K562 (cell line): ENCODE measurements at regions not wholly inside any gene's neighbourhood (a gene's known extent, or its start where the extent isn't known, plus 50 kb on each side); places are given as distances from the start of the nearest gene placed in this dataset.

Source experiments
- ATAC-seq: fragments of 200-7000 bp; cut with Tn5 transposase; 3 replicates; pipeline ENCODE4 v1.9.1; 2020; ENCODE audit warnings: moderate library complexity
- BruUV-seq: library from RNA; stranded (reverse); fragments of 400-500 nt; replicated peaks from 2 replicates; lab custom pipeline; 2021; lab: Mats Ljungman, UMichigan
- CTCF ChIA-PET: fragments of 300-600 bp; formaldehyde crosslinking; extraction: SDS; loops from one replicate; lab custom pipeline; 2021; ENCODE audit warnings: low intra/inter-chr PET ratio; lab: Yijun Ruan, JAX
- POLR2A ChIA-PET: fragments of 300-600, 350-650 bp; sonication (Branson Sonifier 250); formaldehyde crosslinking; extraction: SDS; loops from one replicate; lab custom pipeline; 2021; ENCODE audit warnings: antibody characterized with exemption, inconsistent platforms; lab: Yijun Ruan, JAX
- DNase-seq, 4 experiments: peaks; one replicate each; pipeline versions ENCODE4 v3.0.0 to v3.0.0-alpha.2; 2011 to 2018; ENCODE audit warnings: low spot score in 3 of 4, mixed read lengths in 3 of 4; ENCODE audit errors: extremely low read depth in 1 of 4
- FAIRE-seq: peaks from 2 replicates; lab custom pipeline; 2011; peaks lifted over from hg19 to GRCh38; lab: Jason Lieb, UNC
- H2AFZ ChIP-seq: 2 replicates; pipeline ENCODE4 v1.6.0; 2011; ENCODE audit warnings: low read depth, low read length, control low read depth, inconsistent platforms
- H3K27ac ChIP-seq: fragments of 200-600 bp; 3 replicates; pipeline ENCODE4 v1.8.0; 2011; ENCODE audit warnings: low read depth, mild to moderate bottlenecking, control low read depth, inconsistent platforms, low read length, moderate library complexity, mixed read lengths; ENCODE audit errors: extremely low read depth
- H3K27me3 ChIP-seq, 2 experiments: fragments of 300-600 bp in 1 of 2; 2 replicates in 1 of 2; 3 replicates in 1 of 2; pipeline versions ENCODE4 v1.6.0 to v1.8.0; 2011; ENCODE audit warnings: inconsistent platforms in 2 of 2, low read length in 2 of 2, mild to moderate bottlenecking in 1 of 2, mixed read lengths in 1 of 2, moderate library complexity in 1 of 2; ENCODE audit not compliant: control insufficient read depth in 2 of 2, insufficient read depth in 2 of 2
- H3K36me3 ChIP-seq: fragments of 300-600 bp; 3 replicates; pipeline ENCODE4 v1.8.0; 2011; ENCODE audit warnings: mild to moderate bottlenecking, low read length, inconsistent platforms; ENCODE audit not compliant: control insufficient read depth, insufficient read depth
- H3K4me1 ChIP-seq, 2 experiments: fragments of 200-600 bp in 1 of 2; replicated peaks in 1 of 2; 2 replicates in 1 of 2; 3 replicates in 1 of 2; pipeline versions ENCODE4 v1.5.1 to v1.8.0; 2011; ENCODE audit warnings: inconsistent platforms in 2 of 2, low read length in 2 of 2, mild to moderate bottlenecking in 1 of 2, mixed read lengths in 1 of 2, moderate library complexity in 1 of 2; ENCODE audit not compliant: control insufficient read depth in 2 of 2, insufficient read depth in 2 of 2
- H3K4me2 ChIP-seq: 2 replicates; pipeline ENCODE4 v1.6.1; 2011; ENCODE audit warnings: low read length, control low read depth, inconsistent platforms, mixed read lengths; ENCODE audit not compliant: insufficient read depth
- H3K4me3 ChIP-seq: fragments of 200-600 bp; sonication (generic), shearing (Covaris generic); 2 replicates; pipeline ENCODE4 v1.5.1; 2016; ENCODE audit warnings: control low read depth, inconsistent platforms
- H3K79me2 ChIP-seq: fragments of 200-600 bp; 3 replicates; pipeline ENCODE4 v1.8.0; 2011; ENCODE audit warnings: low read length, inconsistent platforms; ENCODE audit not compliant: control insufficient read depth, insufficient read depth
- H3K9ac ChIP-seq, 2 experiments: 2 replicates each; pipeline versions ENCODE4 v1.6.0 to v1.6.1; 2011; ENCODE audit warnings: low read depth in 2 of 2, low read length in 2 of 2, control low read depth in 1 of 2, inconsistent platforms in 1 of 2, mild to moderate bottlenecking in 1 of 2, mixed read lengths in 1 of 2; ENCODE audit not compliant: insufficient read depth in 1 of 2
- H3K9me1 ChIP-seq: one replicate; pipeline ENCODE4 v1.6.0; 2011; ENCODE audit warnings: inconsistent platforms, mild to moderate bottlenecking, low read length, moderate library complexity; ENCODE audit not compliant: control insufficient read depth, insufficient read depth
- H3K9me3 ChIP-seq: replicated peaks from 2 replicates; pipeline ENCODE4 v1.5.1; 2011; ENCODE audit warnings: low read depth, low read length, inconsistent platforms; ENCODE audit not compliant: control insufficient read depth, insufficient read depth
- H4K20me1 ChIP-seq: replicated peaks from 2 replicates; pipeline ENCODE4 v1.6.1; 2011; ENCODE audit warnings: low read length, inconsistent platforms, mixed read lengths; ENCODE audit not compliant: control insufficient read depth, insufficient read depth
- NFIC ChIP-seq: fragments of 450-650 bp; IDR thresholded peaks from 2 replicates; pipeline ENCODE4 v1.6.1; 2017; ENCODE audit warnings: mild to moderate bottlenecking, inconsistent platforms
- ZNF143 ChIP-seq: sonication (generic); formaldehyde crosslinking; IDR thresholded peaks from 2 replicates; pipeline ENCODE4 v1.9.0; 2022; ENCODE audit warnings: mild to moderate bottlenecking, missing genetic modification reagents
- ZNF197 ChIP-seq: fragments of 200-800 bp; sonication (Bioruptor generic); IDR thresholded peaks from 2 replicates; pipeline ENCODE4 v1.6.1; 2016; ENCODE audit warnings: low read depth, missing genetic modification characterization, missing compliant biosample characterization
- WGBS: fragments of 100-300 bp; shearing (Covaris generic); methylation state at CpG from one replicate; pipeline ENCODE4 v1.1.6; 2016; ENCODE audit warnings: low coverage, mixed read lengths; ENCODE audit not compliant: insufficient coverage; ENCODE audit errors: missing lambda C conversion rate; 5-methylcytosine and 5-hydroxymethylcytosine counted together
- in situ Hi-C: fragments of 300-500 bp; cut with MboI; formaldehyde crosslinking; loops from 4 replicates; pipeline ENCODE4 v1.15.0; 2018; ENCODE audit warnings: inconsistent platforms, mixed read lengths
- intact Hi-C: fragments of 100-400 bp; cut with micrococcal nuclease; formaldehyde crosslinking; loops from 2 replicates; pipeline ENCODE4 v1.14.2; 2022

DNA sequence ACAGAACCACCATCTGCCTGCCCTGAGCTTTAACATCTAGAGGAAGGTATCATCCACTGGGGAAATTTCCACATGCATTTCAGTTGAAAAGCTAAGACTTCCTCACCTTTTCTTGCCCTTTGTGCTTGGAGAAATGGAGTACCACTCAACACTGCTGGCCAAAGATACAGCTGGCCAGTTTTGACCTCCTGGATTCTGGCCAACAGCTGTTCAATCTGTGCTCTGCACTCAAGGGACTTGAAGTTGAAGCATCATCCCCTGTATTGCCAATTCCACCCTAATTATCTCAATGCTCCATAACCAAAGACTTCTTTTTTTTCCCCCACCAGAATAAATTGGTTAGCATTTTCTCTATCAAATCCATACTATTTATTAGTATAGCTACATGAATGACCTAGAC, 70.4 kb upstream of the PRDM9 start:
- ChIA-PET CTCF (no interaction called here), POLR2A (no interaction called here)
- DNase-seq: no peak
- Histone ChIP-seq H4K20me1 (no peaks in the 10 kb centered on the region), H3K4me3 (no peak overlapping the region), H3K4me2 (no peak overlapping the region), H3K79me2 (no peaks in the 10 kb centered on the region), H3K9me3 (no peaks in the 10 kb centered on the region), H3K36me3 (no peaks in the 10 kb centered on the region), H2AFZ (no peak overlapping the region), H3K9me1 (no peaks in the 10 kb centered on the region), H3K27me3 (no peaks in the 10 kb centered on the region), H3K27ac (no peak overlapping the region), H3K4me1 (no peaks in the 10 kb centered on the region), H3K9ac (no peak overlapping the region)
- TF ChIP-seq ZNF143: no peak
- BruUV-seq: no TSS peak
- FAIRE-seq: no peak
- in situ Hi-C loops (no loop called here), intact Hi-C loops (no loop called here)
- ATAC-seq: no peak

DNA sequence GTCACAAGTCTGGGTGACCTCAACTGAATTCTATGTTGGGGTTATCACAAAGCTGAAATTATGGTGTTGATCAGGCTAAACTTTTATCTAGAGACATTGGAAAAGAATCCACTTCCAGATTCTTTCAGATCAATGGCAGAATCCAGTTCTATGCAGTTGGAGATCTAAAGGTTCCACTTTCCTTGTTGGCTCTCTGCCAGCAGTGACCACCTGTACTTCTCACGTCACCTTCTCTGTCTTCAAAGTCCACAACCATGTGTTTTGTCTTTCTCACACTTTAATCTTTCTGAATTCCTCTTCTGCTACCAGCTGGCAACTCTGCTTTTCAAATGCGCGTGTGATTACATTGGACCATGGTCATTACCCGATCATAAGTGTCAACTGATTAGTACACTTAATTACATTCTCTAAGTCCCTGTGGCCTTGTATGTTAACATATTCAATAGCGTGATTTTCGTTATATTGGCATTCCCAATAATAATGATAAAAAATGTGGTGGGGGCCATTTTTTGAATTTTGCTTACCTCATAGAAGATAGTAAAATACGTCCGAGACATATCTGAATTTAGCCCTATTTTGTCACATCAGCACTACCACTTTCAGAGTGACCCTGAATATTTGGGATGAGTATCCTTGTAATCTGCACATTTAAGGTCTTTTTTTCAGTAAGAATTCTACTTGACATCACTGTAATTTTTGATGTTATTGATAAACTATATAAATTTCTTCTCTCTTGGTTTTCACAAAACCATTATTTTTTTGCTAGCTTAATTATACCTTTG, 73.7 kb upstream of the PRDM9 start:
- ChIA-PET POLR2A (interaction anchor here (0.6 kb wide), 1 partner anchor 1698 kb away, joined by 3 read pairs; no protein-coding TSS in a partner anchor), CTCF (no interaction called here)
- H3K9me3 ChIP-seq: no peaks in the 10 kb centered on the region
- no peak overlapping the region for H2AFZ ChIP-seq
- H4K20me1 ChIP-seq: no peaks in the 10 kb centered on the region
- no peaks in the 10 kb centered on the region for H3K36me3 ChIP-seq
- H3K27me3 ChIP-seq: no peaks in the 10 kb centered on the region
- DNase-seq (no peak), ATAC-seq (no peak), FAIRE-seq (no peak)
- no TSS peak for BruUV-seq
- no peaks in the 10 kb centered on the region for H3K9me1 ChIP-seq
- H3K79me2 ChIP-seq: no peaks in the 10 kb centered on the region
- no peaks in the 10 kb centered on the region for H3K4me1 ChIP-seq
- TF ChIP-seq NFIC (peak; percentile 65), ZNF197 (CRISPR knock-in tag) (no peak)
- 15% methylated on average over 8 of the region's 8 CpGs for WGBS
- no peak overlapping the region for H3K27ac ChIP-seq
- H3K4me3 ChIP-seq: no peak overlapping the region
- intact Hi-C loops (no loop called here), in situ Hi-C loops (no loop called here)
- no peak overlapping the region for H3K9ac ChIP-seq
- no peak overlapping the region for H3K4me2 ChIP-seq
